Activated CD4-positive, alpha-beta T cell treated with anti-CD3 and anti-CD28 coated beads for 36 hours (primary cell): ENCODE measurements at regions not wholly inside any gene's neighbourhood (a gene's known extent, or its start where the extent isn't known, plus 50 kb on each side); places are given as distances from the start of the nearest gene placed in this dataset.

Experiments used
- ATAC-seq: fragments of 200-7000 bp; cut with Tn5 transposase; one replicate; pipeline ENCODE4 v1.10.0; 2021; ENCODE audit warnings: mild to moderate bottlenecking, moderate library complexity
- CTCF ChIA-PET: fragments of 350-600 bp; sonication (Branson Sonifier 250); formaldehyde crosslinking; loops from one replicate; lab custom pipeline; 2021; ENCODE audit warnings: antibody characterized with exemption; lab: Charles Lee
- POLR2A ChIA-PET: fragments of 350-600 bp; sonication (Branson Sonifier 250); formaldehyde crosslinking; loops from one replicate; lab custom pipeline; 2021; ENCODE audit warnings: antibody characterized with exemption, inconsistent platforms; lab: Charles Lee
- DNase-seq: peaks from one replicate; pipeline ENCODE4 v3.0.0-alpha.2; 2020
- H3K27ac Mint-ChIP-seq: one replicate; pipeline ENCODE4 v1.8.0; 2021; ENCODE audit warnings: mixed read lengths
- H3K27me3 Mint-ChIP-seq: one replicate; pipeline ENCODE4 v1.8.0; 2021; ENCODE audit warnings: mixed read lengths
- H3K36me3 Mint-ChIP-seq: one replicate; pipeline ENCODE4 v1.8.0; 2021; ENCODE audit warnings: low read depth, mixed read lengths
- H3K4me1 Mint-ChIP-seq: one replicate; pipeline ENCODE4 v1.8.0; 2021; ENCODE audit warnings: mixed read lengths
- H3K4me3 Mint-ChIP-seq: one replicate; pipeline ENCODE4 v1.8.0; 2021; ENCODE audit warnings: mild to moderate bottlenecking, moderate library complexity, mixed read lengths
- H3K9me3 Mint-ChIP-seq: one replicate; pipeline ENCODE4 v1.8.0; 2021; ENCODE audit warnings: low read depth, mixed read lengths
- intact Hi-C, 2 experiments: fragments of 100-400 bp; cut with DNase I in 1 of 2; cut with micrococcal nuclease in 1 of 2; formaldehyde crosslinking; loops; one replicate each; pipeline versions ENCODE4 v1.14.2 to v1.15.1; 2022 to 2024; cut with DNase I, micrococcal nuclease

GRCh38 chr10:63720072-63720537 is 198.9 kb downstream of the REEP3 start:
- POLR2A ChIA-PET = interaction anchor here (0.6 to 1.4 kb wide), 3 partner anchors 198 to 1671 kb away, joined by 3 read pairs; no protein-coding TSS in a partner anchor
- Mint-ChIP-seq H3K36me3 (no peaks in the 10 kb centered on the region), H3K27ac (no peak overlapping the region), H3K9me3 (no peaks in the 10 kb centered on the region), H3K4me3 (no peak overlapping the region), H3K4me1 (peaks cover 7% of the 10 kb centered on the region), H3K27me3 (peaks cover 10% of the 10 kb centered on the region)
- peak; percentile 57 for DNase-seq
- peak; percentile 49 for ATAC-seq
- CTCF ChIA-PET = interaction anchor here (0.6 to 9.2 kb wide), 85 partner anchors 8 to 906 kb away, joined by 3 to 204 read pairs (median 4); partner anchors contain the start of gene REEP3
- intact Hi-C loops = loop anchor here (1.0 to 10.0 kb wide), 7 partner anchors 90 to 1125 kb away; partner anchors contain the start of gene REEP3 (in 1 of the 2)

GRCh38 chr10:63720676-63721075 is 199.5 kb downstream of the REEP3 start:
- no peaks in the 10 kb centered on the region for H3K36me3 Mint-ChIP-seq

GRCh38 chr10:63722537-63722936 is 201.3 kb downstream of the REEP3 start:
- H3K27ac Mint-ChIP-seq = no peak overlapping the region
- ChIA-PET CTCF (interaction anchor here (1.1 to 9.2 kb wide), 7 partner anchors 13 to 576 kb away, joined by 3 to 204 read pairs (median 3); no protein-coding TSS in a partner anchor), POLR2A (interaction anchor here (0.7 kb wide), 1 partner anchor 77 kb away, joined by 4 read pairs; no protein-coding TSS in a partner anchor)
- no peak overlapping the region for H3K4me3 Mint-ChIP-seq
- intact Hi-C loops = loop anchor here (5.0 to 10.0 kb wide), 3 partner anchors 200 to 1128 kb away; partner anchors contain the start of gene REEP3 (in 1 of the 2)
- ATAC-seq (no peak), DNase-seq (no peak)
- no peaks in the 10 kb centered on the region for H3K9me3 Mint-ChIP-seq
- peaks cover 25% of the 10 kb centered on the region for H3K27me3 Mint-ChIP-seq
- peaks cover 7% of the 10 kb centered on the region for H3K4me1 Mint-ChIP-seq
- H3K36me3 Mint-ChIP-seq = no peaks in the 10 kb centered on the region

More at GRCh38 chr10:63720676-63721075, 199.5 kb downstream of the REEP3 start:
- ChIA-PET POLR2A (interaction anchor here (1.0 to 1.4 kb wide), 2 partner anchors 198 to 553 kb away, joined by 3 read pairs; no protein-coding TSS in a partner anchor), CTCF (interaction anchor here (0.6 to 9.2 kb wide), 82 partner anchors 8 to 907 kb away, joined by 3 to 204 read pairs (median 4); partner anchors contain the start of gene REEP3)
- H3K9me3 Mint-ChIP-seq = no peaks in the 10 kb centered on the region
- DNase-seq (no peak), ATAC-seq (no peak)
- H3K27ac Mint-ChIP-seq = no peak overlapping the region
- intact Hi-C loops = loop anchor here (1.0 to 10.0 kb wide), 7 partner anchors 90 to 1126 kb away; partner anchors contain the start of gene REEP3 (in 1 of the 2)
- H3K27me3 Mint-ChIP-seq = peaks cover 10% of the 10 kb centered on the region
- H3K4me1 Mint-ChIP-seq = peaks cover 7% of the 10 kb centered on the region
- no peak overlapping the region for H3K4me3 Mint-ChIP-seq

- peaks cover 7% of the 10 kb centered on the region for H3K4me1 Mint-ChIP-seq
- ChIA-PET CTCF (interaction anchor here (0.8 to 9.2 kb wide), 7 partner anchors 14 to 577 kb away, joined by 3 to 204 read pairs (median 3); no protein-coding TSS in a partner anchor), POLR2A (no interaction called here)
- no peak overlapping the region for H3K4me3 Mint-ChIP-seq
- H3K9me3 Mint-ChIP-seq = no peaks in the 10 kb centered on the region
- DNase-seq (no peak), ATAC-seq (no peak)
- H3K27ac Mint-ChIP-seq = no peak overlapping the region
- peaks cover 27% of the 10 kb centered on the region for H3K27me3 Mint-ChIP-seq
- intact Hi-C loops = loop anchor here (5.0 to 10.0 kb wide), 3 partner anchors 201 to 1129 kb away; partner anchors contain the start of gene REEP3 (in 1 of the 2)
- H3K36me3 Mint-ChIP-seq = no peaks in the 10 kb centered on the region
Observed at GRCh38 chr10:63723320-63723719, 202.1 kb downstream of the REEP3 start.

- Mint-ChIP-seq H3K4me3 (no peak overlapping the region), H3K27ac (no peak overlapping the region), H3K4me1 (peaks cover 7% of the 10 kb centered on the region), H3K27me3 (peaks cover 27% of the 10 kb centered on the region), H3K9me3 (no peaks in the 10 kb centered on the region), H3K36me3 (no peaks in the 10 kb centered on the region)
- CTCF ChIA-PET = interaction anchor here (0.6 to 9.2 kb wide), 7 partner anchors 14 to 1018 kb away, joined by 3 to 204 read pairs (median 3); no protein-coding TSS in a partner anchor
- intact Hi-C loops = loop anchor here (5.0 to 10.0 kb wide), 3 partner anchors 201 to 1129 kb away; partner anchors contain the start of gene REEP3 (in 1 of the 2)
- POLR2A ChIA-PET = no interaction called here
- DNase-seq = no peak
- ATAC-seq = no peak
Observed at GRCh38 chr10:63723741-63724140, 202.5 kb downstream of the REEP3 start.

GRCh38 chr10:63724922-63725321 is 203.7 kb downstream of the REEP3 start:
- H3K27me3 Mint-ChIP-seq = peaks cover 27% of the 10 kb centered on the region
- H3K36me3 Mint-ChIP-seq = no peaks in the 10 kb centered on the region
- H3K9me3 Mint-ChIP-seq = no peaks in the 10 kb centered on the region
- H3K4me1 Mint-ChIP-seq = peaks cover 7% of the 10 kb centered on the region
- ChIA-PET POLR2A (no interaction called here), CTCF (interaction anchor here (0.6 kb wide), 1 partner anchor 544 kb away, joined by 3 read pairs; no protein-coding TSS in a partner anchor)
- no peak for ATAC-seq
- no peak for DNase-seq
- no peak overlapping the region for H3K4me3 Mint-ChIP-seq
- intact Hi-C loops = loop anchor here (5.0 to 10.0 kb wide), 3 partner anchors 203 to 1130 kb away; partner anchors contain the start of gene REEP3 (in 1 of the 2)
- H3K27ac Mint-ChIP-seq = no peak overlapping the region

GRCh38 chr10:63726867-63727266 is 205.7 kb downstream of the REEP3 start:
- Mint-ChIP-seq H3K27me3 (peaks cover 27% of the 10 kb centered on the region), H3K36me3 (no peaks in the 10 kb centered on the region), H3K27ac (no peak overlapping the region), H3K4me1 (no peaks in the 10 kb centered on the region), H3K9me3 (no peaks in the 10 kb centered on the region), H3K4me3 (no peak overlapping the region)
- CTCF ChIA-PET = interaction anchor here (1.0 to 1.1 kb wide), 2 partner anchors 8 to 94 kb away, joined by 3 to 5 read pairs; no protein-coding TSS in a partner anchor
- ATAC-seq = no peak
- intact Hi-C loops = loop anchor here in 1 of 2 experiments (10.0 kb wide), 1 partner anchor 1132 kb away; no protein-coding TSS in a partner anchor
- DNase-seq = no peak
- POLR2A ChIA-PET = interaction anchor here (0.7 kb wide), 1 partner anchor 994 kb away, joined by 4 read pairs; no protein-coding TSS in a partner anchor

GRCh38 chr10:63727636-63728035 is 206.4 kb downstream of the REEP3 start:
- no peak for DNase-seq
- Mint-ChIP-seq H3K9me3 (no peaks in the 10 kb centered on the region), H3K4me3 (no peak overlapping the region), H3K27me3 (peaks cover 25% of the 10 kb centered on the region), H3K27ac (no peak overlapping the region), H3K4me1 (no peaks in the 10 kb centered on the region), H3K36me3 (no peaks in the 10 kb centered on the region)
- ChIA-PET CTCF (interaction anchor here (1.0 to 1.4 kb wide), 3 partner anchors 7 to 94 kb away, joined by 3 to 5 read pairs (median 5); no protein-coding TSS in a partner anchor), POLR2A (interaction anchor here (0.7 kb wide), 1 partner anchor 995 kb away, joined by 4 read pairs; no protein-coding TSS in a partner anchor)
- intact Hi-C loops = loop anchor here in 1 of 2 experiments (10.0 kb wide), 1 partner anchor 1133 kb away; no protein-coding TSS in a partner anchor
- no peak for ATAC-seq

GRCh38 chr10:63735305-63735704 is 214.1 kb downstream of the REEP3 start:
- ChIA-PET CTCF (interaction anchor here (2.3 kb wide), 1 partner anchor 15 kb away, joined by 9 read pairs; no protein-coding TSS in a partner anchor), POLR2A (no interaction called here)

GRCh38 chr10:63738410-63738809 is 217.2 kb downstream of the REEP3 start:
- ChIA-PET CTCF (interaction anchor here (0.8 to 1.0 kb wide), 2 partner anchors 128 to 572 kb away, joined by 3 read pairs; no protein-coding TSS in a partner anchor), POLR2A (no interaction called here)
- Mint-ChIP-seq H3K9me3 (no peaks in the 10 kb centered on the region), H3K4me1 (no peaks in the 10 kb centered on the region), H3K27ac (no peak overlapping the region), H3K4me3 (no peak overlapping the region), H3K27me3 (peaks cover 8% of the 10 kb centered on the region), H3K36me3 (no peaks in the 10 kb centered on the region)
- ATAC-seq = no peak
- intact Hi-C loops = no loop called here
- no peak for DNase-seq

More at GRCh38 chr10:63735305-63735704, 214.1 kb downstream of the REEP3 start:
- Mint-ChIP-seq H3K4me1 (no peaks in the 10 kb centered on the region), H3K27ac (no peak overlapping the region), H3K27me3 (peaks cover 2% of the 10 kb centered on the region), H3K36me3 (no peaks in the 10 kb centered on the region), H3K9me3 (no peaks in the 10 kb centered on the region), H3K4me3 (no peak overlapping the region)
- DNase-seq (no peak), ATAC-seq (no peak)
- intact Hi-C loops = no loop called here
